HepG2 (cell line): ENCODE measurements at regions not wholly inside any gene's neighbourhood (a gene's known extent, or its start where the extent isn't known, plus 50 kb on each side); places are given as distances from the start of the nearest gene placed in this dataset.

Experiments
- ATAC-seq: fragments of 200-7000 bp; cut with Tn5 transposase; 3 replicates; pipeline ENCODE4 v1.9.1; 2020; ENCODE audit warnings: mild to moderate bottlenecking, moderate library complexity
- BruUV-seq: library from RNA; stranded (reverse); fragments of 400-500 nt; replicated peaks from 2 replicates; lab custom pipeline; 2021; lab: Mats Ljungman, UMichigan
- CTCF ChIA-PET: fragments of 300-600 bp; formaldehyde crosslinking; extraction: SDS; loops from one replicate; lab custom pipeline; 2021; ENCODE audit warnings: low total read pairs, inconsistent platforms, low intra/inter-chr PET ratio; lab: Yijun Ruan, JAX
- POLR2A ChIA-PET: fragments of 350-600 bp; sonication (Branson Sonifier 250); formaldehyde crosslinking; loops from one replicate; lab custom pipeline; 2020; ENCODE audit warnings: antibody characterized with exemption, inconsistent platforms; lab: Yijun Ruan, JAX
- DNase-seq: peaks from one replicate; pipeline ENCODE4 v3.0.0-alpha.2; 2015; ENCODE audit warnings: low spot score
- FAIRE-seq: peaks from 3 replicates; lab custom pipeline; 2011; peaks lifted over from hg19 to GRCh38; lab: Jason Lieb, UNC
- H2AFZ ChIP-seq: one replicate; pipeline ENCODE4 v1.6.1; 2011; ENCODE audit warnings: low read length, inconsistent platforms
- H3K27ac ChIP-seq: fragments of 300-600 bp; 3 replicates; pipeline ENCODE4 v1.8.0; 2011; ENCODE audit warnings: mixed run types, mild to moderate bottlenecking, mixed read lengths, low read length, inconsistent platforms; ENCODE audit not compliant: insufficient read depth; ENCODE audit errors: extremely low read length
- H3K27me3 ChIP-seq, 2 experiments: fragments of 200-600 bp in 1 of 2; 2 replicates in 1 of 2; 3 replicates in 1 of 2; pipeline versions ENCODE4 v1.6.0 to v1.8.0; 2011; ENCODE audit warnings: low read length in 2 of 2, mild to moderate bottlenecking in 2 of 2, moderate library complexity in 2 of 2, inconsistent platforms in 1 of 2; ENCODE audit not compliant: insufficient read depth in 2 of 2, control insufficient read depth in 1 of 2
- H3K36me3 ChIP-seq, 2 experiments: fragments of 200-600 bp in 1 of 2; replicated peaks in 1 of 2; 2 replicates in 1 of 2; 3 replicates in 1 of 2; pipeline versions ENCODE4 v1.5.1 to v1.8.0; 2011; ENCODE audit warnings: low read length in 2 of 2, inconsistent platforms in 1 of 2; ENCODE audit not compliant: insufficient read depth in 2 of 2, control insufficient read depth in 1 of 2
- H3K4me1 ChIP-seq: 2 replicates; pipeline ENCODE4 v1.5.1; 2012; ENCODE audit warnings: low read length, inconsistent platforms; ENCODE audit not compliant: insufficient read depth
- H3K4me2 ChIP-seq: 2 replicates; pipeline ENCODE4 v1.6.0; 2011; ENCODE audit warnings: low read depth, low read length, inconsistent platforms
- H3K4me3 ChIP-seq, 3 experiments: fragments of 200-600 bp in 1 of 3; sonication (generic), shearing (Covaris generic) in 1 of 3; replicated peaks in 1 of 3; 2 replicates each; pipeline ENCODE4 v1.5.1; 2011 to 2016; ENCODE audit warnings: low read length in 3 of 3, inconsistent platforms in 2 of 3, low read depth in 2 of 3, mild to moderate bottlenecking in 2 of 3, control low read depth in 1 of 3, mixed read lengths in 1 of 3; ENCODE audit not compliant: insufficient read depth in 1 of 3
- H3K79me2 ChIP-seq: one replicate; pipeline ENCODE4 v1.6.1; 2011; ENCODE audit warnings: low read length, inconsistent platforms; ENCODE audit not compliant: insufficient read depth
- H3K9ac ChIP-seq: 2 replicates; pipeline ENCODE4 v1.6.0; 2011; ENCODE audit warnings: mild to moderate bottlenecking, low read depth, low read length, inconsistent platforms; ENCODE audit not compliant: insufficient read depth
- H3K9me3 ChIP-seq: 2 replicates; pipeline ENCODE4 v1.5.1; 2012; ENCODE audit warnings: mild to moderate bottlenecking, low read length
- H4K20me1 ChIP-seq: 2 replicates; pipeline ENCODE4 v1.6.0; 2011; ENCODE audit warnings: inconsistent platforms, mild to moderate bottlenecking, low read length, moderate library complexity; ENCODE audit not compliant: insufficient read depth
- CEBPB ChIP-seq: IDR thresholded peaks from 2 replicates; pipeline ENCODE4 v1.6.1; 2011; ENCODE audit warnings: low read depth, low read length, improper control_type of control experiment, borderline replicate concordance
- EZH2 ChIP-seq: conservative IDR thresholded peaks from 2 replicates; pipeline ENCODE4 v1.6.1; 2012; ENCODE audit warnings: mild to moderate bottlenecking, low read depth, low read length, moderate library complexity
- KLF9 ChIP-seq: IDR thresholded peaks from 2 replicates; pipeline ENCODE4 v1.6.1; 2016; ENCODE audit warnings: low read depth
- SOX5 ChIP-seq: IDR thresholded peaks from 2 replicates; pipeline ENCODE4 v1.6.1; 2016; ENCODE audit warnings: borderline replicate concordance
- ZNF616 ChIP-seq: sonication (generic); formaldehyde crosslinking; IDR thresholded peaks from 2 replicates; pipeline ENCODE4 v1.5.0; 2020; ENCODE audit warnings: low read depth, mild to moderate bottlenecking, missing genetic modification reagents
- WGBS: methylation state at CpG from one replicate; pipeline ENCODE4 v1.1.6; 2017; ENCODE audit warnings: low lambda C conversion rate; 5-methylcytosine and 5-hydroxymethylcytosine counted together
- in situ Hi-C: cut with HindIII; loops from 2 replicates; pipeline ENCODE4 v1.10.0; 2017; ENCODE audit warnings: low pct_unique_long_range_greater_than_20kb; ENCODE audit not compliant: extremely low pct_ligation_motif_present
- intact Hi-C: fragments of 100-400 bp; cut with micrococcal nuclease; formaldehyde crosslinking; loops from one replicate; pipeline ENCODE4 v1.10.0; 2022; ENCODE audit not compliant: unreplicated experiment
- TF ChIP-seq, protein P1 (sequence below): sonication (generic); formaldehyde crosslinking; IDR thresholded peaks from 2 replicates; pipeline ENCODE4 v1.4.0; 2020; ENCODE audit warnings: missing genetic modification reagents, borderline replicate concordance
- TF ChIP-seq, protein P2 (sequence below): sonication (generic); formaldehyde crosslinking; IDR thresholded peaks from 2 replicates; pipeline ENCODE4 v1.5.1; 2020; ENCODE audit warnings: mild to moderate bottlenecking, missing genetic modification reagents, borderline replicate concordance
- TF ChIP-seq, protein P3 (sequence below): sonication (generic); formaldehyde crosslinking; IDR thresholded peaks from 2 replicates; pipeline ENCODE4 v1.5.0; 2020; ENCODE audit warnings: mild to moderate bottlenecking, missing genetic modification reagents

DNA sequence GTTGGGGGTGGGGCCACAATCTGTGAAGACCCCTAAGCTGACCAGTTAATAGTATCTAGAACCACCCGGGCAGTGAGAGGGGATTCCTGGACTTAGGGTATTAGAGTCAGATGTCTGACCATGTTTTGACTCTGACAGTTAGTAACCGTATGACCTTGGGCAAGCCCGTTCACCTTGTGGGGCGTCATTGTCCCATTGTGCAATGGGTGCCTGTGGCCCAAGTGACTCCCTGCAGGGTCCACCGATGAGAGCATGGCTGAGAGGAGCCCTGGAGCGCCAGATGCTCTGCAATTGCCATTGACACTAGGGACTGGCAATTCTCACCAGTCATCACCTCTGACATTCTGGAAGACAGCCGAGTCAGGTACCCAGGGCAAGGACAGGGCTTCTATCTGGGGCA, 225.9 kb upstream of the CSF3R start:
- H3K79me2 ChIP-seq, result no peaks in the 10 kb centered on the region
- peaks cover 3 to 45% of the 10 kb centered on the region in 2 experiments; a peak in 4 of 5 replicates for H3K27me3 ChIP-seq
- 24% methylated on average over 2 of the region's 7 CpGs for WGBS

DNA sequence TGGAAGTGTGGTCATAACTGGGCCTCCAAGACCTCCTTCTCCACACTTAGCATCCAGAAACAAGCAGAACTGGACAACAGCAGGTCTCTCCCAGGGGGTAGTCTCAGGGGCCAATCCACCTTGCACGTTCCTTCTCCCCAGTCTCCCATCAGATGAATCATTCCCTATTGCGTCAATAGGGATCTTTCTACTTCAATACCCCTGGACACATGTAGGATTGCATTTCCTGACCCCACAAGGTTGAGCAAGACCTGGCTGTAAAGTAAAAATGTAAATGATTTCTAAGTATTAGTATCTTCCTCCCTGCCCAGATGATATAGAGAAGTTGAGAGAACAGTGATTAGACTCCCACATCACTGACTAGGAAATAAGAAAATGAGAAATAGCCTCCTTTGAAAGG, 224.5 kb upstream of the CSF3R start:
- Histone ChIP-seq H3K9me3 (no peaks in the 10 kb centered on the region), H2AFZ (no peak overlapping the region), H3K36me3 (no peaks in the 10 kb centered on the region), H3K27me3 (peaks cover 3 to 42% of the 10 kb centered on the region in 2 experiments; a peak in 4 of 5 replicates), H3K79me2 (no peaks in the 10 kb centered on the region), H3K4me2 (no peak overlapping the region), H3K4me1 (no peaks in the 10 kb centered on the region), H3K9ac (no peak overlapping the region), H4K20me1 (no peaks in the 10 kb centered on the region), H3K4me3 (no peak overlapping the region), H3K27ac (no peak overlapping the region)
- WGBS, result 0% methylated on average over 2 of the region's 2 CpGs
- FAIRE-seq, result no peak
- BruUV-seq, result no TSS peak
- intact Hi-C loops (loop anchor here (5.0 kb wide), 1 partner anchor 615 kb away; no protein-coding TSS in a partner anchor), in situ Hi-C loops (loop anchor here (25.0 kb wide), 2 partner anchors 330 to 730 kb away; partner anchors contain the start of gene GRIK3)
- ChIA-PET CTCF (no interaction called here), POLR2A (no interaction called here)
- ATAC-seq, result no peak
- DNase-seq, result no peak
- TF ChIP-seq, protein P1, sequence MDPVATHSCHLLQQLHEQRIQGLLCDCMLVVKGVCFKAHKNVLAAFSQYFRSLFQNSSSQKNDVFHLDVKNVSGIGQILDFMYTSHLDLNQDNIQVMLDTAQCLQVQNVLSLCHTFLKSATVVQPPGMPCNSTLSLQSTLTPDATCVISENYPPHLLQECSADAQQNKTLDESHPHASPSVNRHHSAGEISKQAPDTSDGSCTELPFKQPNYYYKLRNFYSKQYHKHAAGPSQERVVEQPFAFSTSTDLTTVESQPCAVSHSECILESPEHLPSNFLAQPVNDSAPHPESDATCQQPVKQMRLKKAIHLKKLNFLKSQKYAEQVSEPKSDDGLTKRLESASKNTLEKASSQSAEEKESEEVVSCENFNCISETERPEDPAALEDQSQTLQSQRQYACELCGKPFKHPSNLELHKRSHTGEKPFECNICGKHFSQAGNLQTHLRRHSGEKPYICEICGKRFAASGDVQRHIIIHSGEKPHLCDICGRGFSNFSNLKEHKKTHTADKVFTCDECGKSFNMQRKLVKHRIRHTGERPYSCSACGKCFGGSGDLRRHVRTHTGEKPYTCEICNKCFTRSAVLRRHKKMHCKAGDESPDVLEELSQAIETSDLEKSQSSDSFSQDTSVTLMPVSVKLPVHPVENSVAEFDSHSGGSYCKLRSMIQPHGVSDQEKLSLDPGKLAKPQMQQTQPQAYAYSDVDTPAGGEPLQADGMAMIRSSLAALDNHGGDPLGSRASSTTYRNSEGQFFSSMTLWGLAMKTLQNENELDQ, result no peak
- TF ChIP-seq, protein P2, sequence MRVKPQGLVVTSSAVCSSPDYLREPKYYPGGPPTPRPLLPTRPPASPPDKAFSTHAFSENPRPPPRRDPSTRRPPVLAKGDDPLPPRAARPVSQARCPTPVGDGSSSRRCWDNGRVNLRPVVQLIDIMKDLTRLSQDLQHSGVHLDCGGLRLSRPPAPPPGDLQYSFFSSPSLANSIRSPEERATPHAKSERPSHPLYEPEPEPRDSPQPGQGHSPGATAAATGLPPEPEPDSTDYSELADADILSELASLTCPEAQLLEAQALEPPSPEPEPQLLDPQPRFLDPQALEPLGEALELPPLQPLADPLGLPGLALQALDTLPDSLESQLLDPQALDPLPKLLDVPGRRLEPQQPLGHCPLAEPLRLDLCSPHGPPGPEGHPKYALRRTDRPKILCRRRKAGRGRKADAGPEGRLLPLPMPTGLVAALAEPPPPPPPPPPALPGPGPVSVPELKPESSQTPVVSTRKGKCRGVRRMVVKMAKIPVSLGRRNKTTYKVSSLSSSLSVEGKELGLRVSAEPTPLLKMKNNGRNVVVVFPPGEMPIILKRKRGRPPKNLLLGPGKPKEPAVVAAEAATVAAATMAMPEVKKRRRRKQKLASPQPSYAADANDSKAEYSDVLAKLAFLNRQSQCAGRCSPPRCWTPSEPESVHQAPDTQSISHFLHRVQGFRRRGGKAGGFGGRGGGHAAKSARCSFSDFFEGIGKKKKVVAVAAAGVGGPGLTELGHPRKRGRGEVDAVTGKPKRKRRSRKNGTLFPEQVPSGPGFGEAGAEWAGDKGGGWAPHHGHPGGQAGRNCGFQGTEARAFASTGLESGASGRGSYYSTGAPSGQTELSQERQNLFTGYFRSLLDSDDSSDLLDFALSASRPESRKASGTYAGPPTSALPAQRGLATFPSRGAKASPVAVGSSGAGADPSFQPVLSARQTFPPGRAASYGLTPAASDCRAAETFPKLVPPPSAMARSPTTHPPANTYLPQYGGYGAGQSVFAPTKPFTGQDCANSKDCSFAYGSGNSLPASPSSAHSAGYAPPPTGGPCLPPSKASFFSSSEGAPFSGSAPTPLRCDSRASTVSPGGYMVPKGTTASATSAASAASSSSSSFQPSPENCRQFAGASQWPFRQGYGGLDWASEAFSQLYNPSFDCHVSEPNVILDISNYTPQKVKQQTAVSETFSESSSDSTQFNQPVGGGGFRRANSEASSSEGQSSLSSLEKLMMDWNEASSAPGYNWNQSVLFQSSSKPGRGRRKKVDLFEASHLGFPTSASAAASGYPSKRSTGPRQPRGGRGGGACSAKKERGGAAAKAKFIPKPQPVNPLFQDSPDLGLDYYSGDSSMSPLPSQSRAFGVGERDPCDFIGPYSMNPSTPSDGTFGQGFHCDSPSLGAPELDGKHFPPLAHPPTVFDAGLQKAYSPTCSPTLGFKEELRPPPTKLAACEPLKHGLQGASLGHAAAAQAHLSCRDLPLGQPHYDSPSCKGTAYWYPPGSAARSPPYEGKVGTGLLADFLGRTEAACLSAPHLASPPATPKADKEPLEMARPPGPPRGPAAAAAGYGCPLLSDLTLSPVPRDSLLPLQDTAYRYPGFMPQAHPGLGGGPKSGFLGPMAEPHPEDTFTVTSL, result no peak
- no peak for TF ChIP-seq KLF9
- no peak for TF ChIP-seq EZH2
- TF ChIP-seq SOX5 (CRISPR knock-in tag), result no peak
- TF ChIP-seq, protein P3, sequence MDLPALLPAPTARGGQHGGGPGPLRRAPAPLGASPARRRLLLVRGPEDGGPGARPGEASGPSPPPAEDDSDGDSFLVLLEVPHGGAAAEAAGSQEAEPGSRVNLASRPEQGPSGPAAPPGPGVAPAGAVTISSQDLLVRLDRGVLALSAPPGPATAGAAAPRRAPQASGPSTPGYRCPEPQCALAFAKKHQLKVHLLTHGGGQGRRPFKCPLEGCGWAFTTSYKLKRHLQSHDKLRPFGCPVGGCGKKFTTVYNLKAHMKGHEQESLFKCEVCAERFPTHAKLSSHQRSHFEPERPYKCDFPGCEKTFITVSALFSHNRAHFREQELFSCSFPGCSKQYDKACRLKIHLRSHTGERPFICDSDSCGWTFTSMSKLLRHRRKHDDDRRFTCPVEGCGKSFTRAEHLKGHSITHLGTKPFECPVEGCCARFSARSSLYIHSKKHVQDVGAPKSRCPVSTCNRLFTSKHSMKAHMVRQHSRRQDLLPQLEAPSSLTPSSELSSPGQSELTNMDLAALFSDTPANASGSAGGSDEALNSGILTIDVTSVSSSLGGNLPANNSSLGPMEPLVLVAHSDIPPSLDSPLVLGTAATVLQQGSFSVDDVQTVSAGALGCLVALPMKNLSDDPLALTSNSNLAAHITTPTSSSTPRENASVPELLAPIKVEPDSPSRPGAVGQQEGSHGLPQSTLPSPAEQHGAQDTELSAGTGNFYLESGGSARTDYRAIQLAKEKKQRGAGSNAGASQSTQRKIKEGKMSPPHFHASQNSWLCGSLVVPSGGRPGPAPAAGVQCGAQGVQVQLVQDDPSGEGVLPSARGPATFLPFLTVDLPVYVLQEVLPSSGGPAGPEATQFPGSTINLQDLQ, result no peak

More for the DNA sequence above, 225.9 kb upstream of the CSF3R start:
- Histone ChIP-seq H2AFZ (no peak overlapping the region), H3K27ac (no peak overlapping the region), H3K4me1 (no peaks in the 10 kb centered on the region), H3K4me2 (no peak overlapping the region), H4K20me1 (no peaks in the 10 kb centered on the region), H3K9ac (no peak overlapping the region), H3K36me3 (no peaks in the 10 kb centered on the region), H3K9me3 (no peaks in the 10 kb centered on the region), H3K4me3 (no peak overlapping the region)
- no peak for DNase-seq
- in situ Hi-C loops, result loop anchor here (25.0 kb wide), 2 partner anchors 329 to 729 kb away; partner anchors contain the start of gene GRIK3
- BruUV-seq, result no TSS peak
- no peak for ATAC-seq
- ChIA-PET POLR2A (no interaction called here), CTCF (no interaction called here)
- no peak for TF ChIP-seq ZNF616 (CRISPR knock-in tag)
- peak; percentile 47; the same call in 1 of the 2 replicates for TF ChIP-seq CEBPB
- FAIRE-seq, result no peak
- intact Hi-C loops, result loop anchor here (5.0 kb wide), 1 partner anchor 614 kb away; no protein-coding TSS in a partner anchor
